ENCODE measurements at regions not wholly inside any gene's neighbourhood (a gene's known extent, or its start where the extent isn't known, plus 50 kb on each side); places are given as distances from the start of the nearest gene placed in this dataset.

DNA sequence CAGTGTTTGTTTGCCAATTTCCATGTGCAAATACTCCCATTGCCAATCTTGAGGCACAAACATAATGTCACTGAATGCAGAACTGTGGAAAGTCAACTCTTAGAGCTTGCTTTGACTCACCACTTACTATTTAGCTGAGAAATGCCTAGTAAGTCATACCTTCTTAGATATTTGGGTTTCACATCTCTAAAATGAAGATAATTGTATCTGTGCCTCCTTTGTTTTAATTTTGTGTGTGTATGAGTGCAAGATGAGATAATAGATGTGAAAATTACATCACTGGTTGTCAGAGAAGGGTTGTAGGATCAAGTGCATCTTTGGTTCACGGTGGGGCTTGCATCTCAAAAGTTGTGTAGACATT lies 407.5 kb downstream of the INHBA start:
- H3K4me2 ChIP-seq (ENCODE audit: low read length) = no peak overlapping the region

DNA sequence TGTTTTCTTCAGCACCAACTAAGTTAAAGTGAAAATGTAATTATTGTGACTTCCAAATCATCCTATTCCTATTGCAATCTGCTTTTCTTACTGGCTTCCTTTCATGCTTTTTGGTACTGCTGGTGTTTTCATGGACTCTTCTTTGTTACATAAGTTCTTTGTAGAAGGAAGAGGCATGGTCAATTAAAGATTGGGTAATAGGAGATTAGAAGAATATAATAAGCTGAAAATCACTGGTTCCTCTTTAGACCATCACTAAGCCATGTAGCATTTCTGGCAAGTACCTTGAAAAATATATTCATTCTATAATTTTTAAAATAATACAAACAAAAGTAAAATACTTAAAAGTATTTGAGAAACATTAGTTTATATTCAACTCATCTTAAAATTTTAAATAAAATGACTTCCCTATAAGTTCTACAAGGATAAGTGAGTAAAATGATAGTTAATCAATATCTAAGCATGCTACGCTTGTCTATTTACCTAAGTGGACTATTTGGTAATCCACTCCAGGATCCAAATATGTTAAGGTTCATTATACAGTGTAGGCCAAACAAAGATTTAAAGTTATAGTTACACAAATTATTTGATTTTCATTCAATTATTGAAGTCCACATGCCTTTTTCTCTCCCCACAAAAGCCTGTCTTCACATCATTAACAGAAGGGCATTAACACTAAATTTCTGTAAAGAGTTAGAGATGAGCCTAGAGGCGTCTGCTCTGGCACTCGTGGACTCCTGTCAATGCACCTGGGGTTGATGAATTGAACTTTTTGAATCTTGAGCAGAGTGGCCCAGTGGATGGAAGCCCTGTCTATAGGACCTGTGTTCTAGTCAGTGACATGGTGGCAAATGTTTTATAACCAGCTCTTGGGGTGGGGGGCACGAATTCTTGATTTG lies 408.1 kb downstream of the INHBA start:
- no peak overlapping the region for H3K4me2 ChIP-seq (ENCODE audit: low read length)
- H3K4me1 ChIP-seq (ENCODE audit: low read length) = peaks cover 27% of the 10 kb centered on the region
- no peak for TF ChIP-seq EZH2phosphoT487 (IDR thresholded peaks at IDR 0.05; ENCODE audit: low read depth)
- no peaks in the 10 kb centered on the region for H3K36me3 ChIP-seq (replicated peaks; ENCODE audit: low read depth, low read length)
- H2AFZ ChIP-seq (ENCODE audit: low read depth, low read length) = no peak overlapping the region
- no peaks in the 10 kb centered on the region for H3K79me2 ChIP-seq (ENCODE audit: low read length)
- H3K27me3 ChIP-seq (ENCODE audit: low read depth, low read length) = no peaks in the 10 kb centered on the region
- H4K20me1 ChIP-seq (ENCODE audit: insufficient read depth, low read length) = no peaks in the 10 kb centered on the region
- H3K9ac ChIP-seq (ENCODE audit: low read length) = no peak overlapping the region
- no peaks in the 10 kb centered on the region for H3K9me3 ChIP-seq (ENCODE audit: insufficient read depth, low read length)
- no peak overlapping the region for H3K4me3 ChIP-seq (ENCODE audit: low read length)
- H3K27ac ChIP-seq (ENCODE audit: low read length) = no peak overlapping the region

More for the DNA sequence above, 407.5 kb downstream of the INHBA start:
- H3K27ac ChIP-seq (ENCODE audit: low read length) = no peak overlapping the region
- H3K9me3 ChIP-seq (ENCODE audit: insufficient read depth, low read length) = no peaks in the 10 kb centered on the region
- H3K27me3 ChIP-seq (ENCODE audit: low read depth, low read length) = no peaks in the 10 kb centered on the region
- TF ChIP-seq EZH2phosphoT487 (IDR thresholded peaks at IDR 0.05; ENCODE audit: low read depth) = no peak
- TF ChIP-seq, protein P1, sequence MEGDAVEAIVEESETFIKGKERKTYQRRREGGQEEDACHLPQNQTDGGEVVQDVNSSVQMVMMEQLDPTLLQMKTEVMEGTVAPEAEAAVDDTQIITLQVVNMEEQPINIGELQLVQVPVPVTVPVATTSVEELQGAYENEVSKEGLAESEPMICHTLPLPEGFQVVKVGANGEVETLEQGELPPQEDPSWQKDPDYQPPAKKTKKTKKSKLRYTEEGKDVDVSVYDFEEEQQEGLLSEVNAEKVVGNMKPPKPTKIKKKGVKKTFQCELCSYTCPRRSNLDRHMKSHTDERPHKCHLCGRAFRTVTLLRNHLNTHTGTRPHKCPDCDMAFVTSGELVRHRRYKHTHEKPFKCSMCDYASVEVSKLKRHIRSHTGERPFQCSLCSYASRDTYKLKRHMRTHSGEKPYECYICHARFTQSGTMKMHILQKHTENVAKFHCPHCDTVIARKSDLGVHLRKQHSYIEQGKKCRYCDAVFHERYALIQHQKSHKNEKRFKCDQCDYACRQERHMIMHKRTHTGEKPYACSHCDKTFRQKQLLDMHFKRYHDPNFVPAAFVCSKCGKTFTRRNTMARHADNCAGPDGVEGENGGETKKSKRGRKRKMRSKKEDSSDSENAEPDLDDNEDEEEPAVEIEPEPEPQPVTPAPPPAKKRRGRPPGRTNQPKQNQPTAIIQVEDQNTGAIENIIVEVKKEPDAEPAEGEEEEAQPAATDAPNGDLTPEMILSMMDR (IDR thresholded peaks at IDR 0.05; ENCODE audit: low read depth, low read length) = no peak
- H3K36me3 ChIP-seq (replicated peaks; ENCODE audit: low read depth, low read length) = no peaks in the 10 kb centered on the region
- no peaks in the 10 kb centered on the region for H4K20me1 ChIP-seq (ENCODE audit: insufficient read depth, low read length)
- no peak overlapping the region for H2AFZ ChIP-seq (ENCODE audit: low read depth, low read length)
- H3K79me2 ChIP-seq (ENCODE audit: low read length) = no peaks in the 10 kb centered on the region
- H3K4me1 ChIP-seq (ENCODE audit: low read length) = peaks cover 27% of the 10 kb centered on the region
- no peak overlapping the region for H3K9ac ChIP-seq (ENCODE audit: low read length)
- H3K4me3 ChIP-seq (ENCODE audit: low read length) = no peak overlapping the region

DNA sequence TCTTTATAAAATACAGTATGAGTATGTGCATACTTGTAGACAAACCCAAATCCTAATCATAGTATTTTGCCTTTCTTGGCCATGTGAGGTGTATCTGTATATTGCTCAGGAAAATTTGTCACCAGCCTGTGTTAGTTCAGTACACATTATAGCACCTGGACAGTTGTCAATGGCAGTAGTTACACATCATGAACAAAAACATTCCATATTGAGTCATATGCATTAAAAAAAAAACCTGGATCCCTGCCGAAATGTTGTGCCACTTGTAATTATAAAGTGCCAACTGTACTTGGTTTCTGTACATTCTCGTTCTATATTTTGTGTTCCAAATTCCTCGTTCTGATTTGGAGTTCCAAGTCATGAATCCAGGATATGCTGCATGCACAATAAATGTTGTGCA lies 410.4 kb downstream of the INHBA start:
- H3K36me3 ChIP-seq (replicated peaks; ENCODE audit: low read depth, low read length) = no peaks in the 10 kb centered on the region
- H3K9me3 ChIP-seq (ENCODE audit: insufficient read depth, low read length) = no peaks in the 10 kb centered on the region
- TF ChIP-seq EZH2phosphoT487 (IDR thresholded peaks at IDR 0.05; ENCODE audit: low read depth) = no peak
- TF ChIP-seq, protein P1 (IDR thresholded peaks at IDR 0.05; ENCODE audit: low read depth, low read length) = no peak
- H3K27ac ChIP-seq (ENCODE audit: low read length) = no peak overlapping the region
- H2AFZ ChIP-seq (ENCODE audit: low read depth, low read length) = no peak overlapping the region
- no peaks in the 10 kb centered on the region for H4K20me1 ChIP-seq (ENCODE audit: insufficient read depth, low read length)
- H3K9ac ChIP-seq (ENCODE audit: low read length) = no peak overlapping the region
- peaks cover 12% of the 10 kb centered on the region for H3K4me1 ChIP-seq (ENCODE audit: low read length)
- H3K79me2 ChIP-seq (ENCODE audit: low read length) = no peaks in the 10 kb centered on the region
- H3K4me3 ChIP-seq (ENCODE audit: low read length) = no peak overlapping the region
- H3K4me2 ChIP-seq (ENCODE audit: low read length) = no peak overlapping the region
- H3K27me3 ChIP-seq (ENCODE audit: low read depth, low read length) = no peaks in the 10 kb centered on the region

DNA sequence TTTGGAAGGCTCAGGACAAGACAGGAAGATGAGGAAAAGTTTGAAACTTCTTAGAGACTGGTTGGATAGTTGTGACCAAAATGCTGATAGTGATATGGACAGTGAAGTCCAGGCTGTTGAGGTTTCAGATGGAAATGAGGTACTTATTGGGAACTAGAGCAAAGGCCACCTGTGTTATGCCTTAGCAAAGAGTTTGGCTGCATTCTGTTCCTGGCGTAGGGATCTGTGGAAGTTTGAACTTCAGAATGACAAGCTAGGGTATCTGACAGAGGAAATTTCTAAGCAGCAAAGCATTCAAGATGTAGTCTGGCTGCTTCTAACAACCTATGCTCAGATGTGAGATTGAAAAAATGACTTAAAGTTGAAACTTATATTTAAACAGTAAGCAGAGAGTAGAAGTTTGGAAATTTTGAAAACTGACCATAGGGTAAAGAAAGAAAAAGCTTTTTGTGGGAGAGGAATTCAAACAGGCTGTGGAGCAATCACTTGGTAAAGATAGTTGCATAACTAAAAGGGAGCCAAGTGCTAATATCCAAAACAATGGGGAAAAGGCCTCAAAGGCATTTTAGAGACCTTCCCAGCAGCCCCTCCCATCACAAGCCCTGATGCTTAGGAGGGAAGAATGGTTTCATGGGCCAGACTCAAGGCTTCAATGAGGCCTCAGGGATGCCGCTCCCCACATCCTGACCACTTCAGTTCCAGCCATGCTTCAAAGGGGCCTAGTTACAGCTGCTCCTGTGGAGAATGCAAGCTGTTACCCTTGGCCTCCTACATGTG lies 415.1 kb downstream of the INHBA start:
- Histone ChIP-seq H3K9me3 (ENCODE audit: insufficient read depth, low read length) (no peaks in the 10 kb centered on the region), H3K9ac (ENCODE audit: low read length) (no peak overlapping the region), H3K4me2 (ENCODE audit: low read length) (no peak overlapping the region), H4K20me1 (ENCODE audit: insufficient read depth, low read length) (no peaks in the 10 kb centered on the region), H3K79me2 (ENCODE audit: low read length) (no peaks in the 10 kb centered on the region), H3K36me3 (replicated peaks; ENCODE audit: low read depth, low read length) (no peaks in the 10 kb centered on the region), H3K4me3 (ENCODE audit: low read length) (no peak overlapping the region), H3K4me1 (ENCODE audit: low read length) (no peaks in the 10 kb centered on the region), H2AFZ (ENCODE audit: low read depth, low read length) (no peak overlapping the region), H3K27ac (ENCODE audit: low read length) (no peak overlapping the region), H3K27me3 (ENCODE audit: low read depth, low read length) (no peaks in the 10 kb centered on the region)
- TF ChIP-seq, protein P1 (IDR thresholded peaks at IDR 0.05; ENCODE audit: low read depth, low read length) = no peak
- no peak for TF ChIP-seq EZH2phosphoT487 (IDR thresholded peaks at IDR 0.05; ENCODE audit: low read depth)

Data from OCI-LY3 (cell line).